Urothelium cell line (cell line): ENCODE measurements at regions not wholly inside any gene's neighbourhood (a gene's known extent, or its start where the extent isn't known, plus 50 kb on each side); places are given as distances from the start of the nearest gene placed in this dataset.

Source experiments
- DNase-seq: peaks from one replicate; pipeline ENCODE4 v3.0.0; 2011; ENCODE audit warnings: low spot score, mixed read lengths
- FAIRE-seq: peaks from 2 replicates; lab custom pipeline; 2011; peaks lifted over from hg19 to GRCh38; lab: Jason Lieb, UNC

DNA sequence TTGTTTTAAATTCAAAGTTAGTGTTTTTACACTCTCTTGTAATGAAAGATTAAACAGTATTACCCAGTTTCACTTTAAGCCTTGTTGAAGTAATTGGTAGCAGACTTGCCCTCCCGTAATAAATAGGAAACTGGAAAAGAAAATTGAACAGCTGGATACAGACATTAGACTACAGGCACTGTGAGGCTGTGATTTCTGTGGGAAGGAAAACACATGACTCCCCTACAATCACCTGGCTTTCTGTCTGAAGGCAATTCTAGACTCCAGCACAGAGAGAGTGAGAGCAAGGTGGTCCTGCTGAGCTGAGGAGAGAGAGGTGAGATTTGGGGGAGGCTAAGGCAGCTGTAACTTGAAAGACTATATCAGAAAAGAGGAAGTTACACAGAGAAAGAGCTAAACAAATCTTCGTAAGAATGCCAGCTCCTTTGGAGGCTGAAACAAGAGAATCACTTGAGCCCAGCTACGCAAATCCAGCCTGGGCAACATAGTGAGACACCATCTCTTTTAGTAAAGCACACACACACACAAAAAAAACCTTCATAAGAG is 57.8 kb upstream of the CDYL2 start:
- DNase-seq (no peak), FAIRE-seq (no peak)
